Activated gamma-delta T cell treated with anti-CD3 and anti-CD28 coated beads, Interleukin-2, amount 50 U/mL, for 16 hours (primary cell): ENCODE measurements at regions not wholly inside any gene's neighbourhood (a gene's known extent, or its start where the extent isn't known, plus 50 kb on each side); places are given as distances from the start of the nearest gene placed in this dataset.

Source experiments
- DNase-seq: peaks from one replicate; pipeline ENCODE4 v3.0.0-alpha.2; 2020; ENCODE audit warnings: low read depth

GRCh38 chr1:182121787-182122186 lies 60.3 kb upstream of the ZNF648 start:
- DNase-seq, result no peak

GRCh38 chr1:182120411-182121258 lies 59.1 kb upstream of the ZNF648 start:
- no peak for DNase-seq

GRCh38 chr1:182119631-182120030 lies 58.1 kb upstream of the ZNF648 start:
- DNase-seq, result no peak

DNA sequence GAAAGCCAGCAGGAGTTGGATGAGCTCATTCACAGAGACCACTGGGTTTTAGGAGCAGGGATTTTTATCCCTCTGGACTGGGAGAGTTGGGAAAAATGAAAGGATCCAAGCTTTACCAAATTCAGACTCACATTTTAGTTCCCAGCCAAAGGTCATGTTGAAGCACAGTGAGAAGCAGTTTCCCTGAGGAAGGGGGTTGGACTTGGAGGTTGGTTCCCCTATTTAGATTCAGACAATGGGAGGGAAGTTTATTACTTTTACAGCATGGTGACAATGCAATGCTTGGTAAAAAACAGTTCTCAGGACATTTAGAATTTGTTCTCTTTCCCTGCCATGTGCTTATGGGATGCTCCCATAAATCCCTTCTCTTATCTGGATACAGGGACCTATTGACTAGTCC lies 57.3 kb upstream of the ZNF648 start:
- DNase-seq, result no peak

DNA sequence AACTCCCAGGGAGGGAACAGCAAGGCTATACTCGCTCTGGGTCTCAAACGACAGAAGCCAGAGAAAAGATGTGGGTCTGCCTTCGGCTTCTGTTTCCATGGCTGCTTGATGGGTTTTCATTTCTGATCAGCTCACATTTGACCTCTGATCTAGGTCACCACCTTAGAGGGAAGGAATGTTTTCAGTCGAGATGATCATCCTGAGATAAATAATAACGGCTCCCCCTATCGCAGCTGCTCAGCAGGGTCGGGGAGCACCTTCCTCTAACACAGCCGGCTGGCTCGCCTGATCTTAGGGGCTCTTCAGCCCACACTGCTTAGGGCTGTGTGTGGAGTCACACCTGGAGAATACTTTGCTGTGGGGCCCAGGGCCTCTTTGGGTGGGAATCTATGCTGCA lies 53.1 kb upstream of the ZNF648 start:
- DNase-seq, result no peak

- DNase-seq, result no peak
Measured at GRCh38 chr1:182113879-182114626, 52.5 kb upstream of the ZNF648 start.

DNA sequence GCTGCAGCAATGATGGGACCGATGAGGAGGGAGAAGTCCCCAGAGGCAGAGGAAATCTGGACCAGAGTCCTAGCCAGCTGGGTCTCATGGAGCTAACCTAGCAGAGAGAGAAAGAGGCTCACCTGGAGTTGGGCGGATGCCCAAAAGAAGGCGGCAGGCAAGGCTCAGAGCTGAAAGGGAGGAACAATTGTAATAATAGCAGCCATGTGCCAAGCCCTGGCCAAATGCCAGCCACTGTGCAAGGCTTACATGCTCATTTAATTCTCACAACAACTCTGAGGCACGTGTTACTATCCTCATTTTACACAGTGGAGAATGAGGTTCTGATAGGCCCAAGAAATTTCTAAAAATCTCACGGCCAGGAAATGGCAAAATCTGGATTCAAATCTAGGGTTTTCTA lies 50.0 kb upstream of the ZNF648 start:
- DNase-seq, result no peak
